IMR-90 (cell line): ENCODE measurements at regions not wholly inside any gene's neighbourhood (a gene's known extent, or its start where the extent isn't known, plus 50 kb on each side); places are given as distances from the start of the nearest gene placed in this dataset.

Source experiments
- ATAC-seq: fragments of 200-7000 bp; cut with Tn5 transposase; 2 replicates; pipeline ENCODE4 v1.9.1; 2020; ENCODE audit warnings: low read depth, mild to moderate bottlenecking, moderate library complexity
- BruUV-seq: library from RNA; stranded (reverse); fragments of 400-500 nt; replicated peaks from 2 replicates; lab custom pipeline; 2021; lab: Mats Ljungman, UMichigan
- CTCF ChIA-PET: fragments of 300-600 bp; formaldehyde crosslinking; extraction: SDS; loops from one replicate; lab custom pipeline; 2021; ENCODE audit warnings: antibody characterized with exemption; lab: Yijun Ruan, JAX
- POLR2A ChIA-PET: fragments of 300-600 bp; sonication (Branson Sonifier 250); formaldehyde crosslinking; loops from one replicate; lab custom pipeline; 2022; ENCODE audit warnings: antibody characterized with exemption; ENCODE audit not compliant: unreplicated experiment; lab: Charles Lee
- DNase-seq: peaks from one replicate; pipeline ENCODE4 v3.0.0; 2013
- H2AFZ ChIP-seq: replicated peaks from 2 replicates; pipeline ENCODE3; 2013; ENCODE audit warnings: low read length, mild to moderate bottlenecking; ENCODE audit not compliant: poor library complexity
- H2AK5ac ChIP-seq: 2 replicates; pipeline ENCODE4 v1.6.1; 2013; ENCODE audit warnings: low read depth, low read length, inconsistent platforms
- H2AK9ac ChIP-seq: replicated peaks from 2 replicates; pipeline ENCODE3; 2013; ENCODE audit warnings: mild to moderate bottlenecking, low read depth, low read length, moderate library complexity; ENCODE audit not compliant: poor library complexity
- H2BK120ac ChIP-seq: 2 replicates; pipeline ENCODE4 v1.6.1; 2013; ENCODE audit warnings: low read depth, low read length, inconsistent platforms
- H2BK15ac ChIP-seq: 3 replicates; pipeline ENCODE4 v1.6.1; 2013; ENCODE audit warnings: low read depth, low read length, inconsistent platforms
- H2BK20ac ChIP-seq: 2 replicates; pipeline ENCODE4 v1.6.1; 2013; ENCODE audit warnings: low read depth, mild to moderate bottlenecking, inconsistent platforms, low read length, moderate library complexity
- H2BK5ac ChIP-seq: 2 replicates; pipeline ENCODE4 v1.6.1; 2013; ENCODE audit warnings: mild to moderate bottlenecking, low read depth, low read length, inconsistent platforms; ENCODE audit not compliant: poor library complexity, severe bottlenecking
- H3K14ac ChIP-seq: replicated peaks from 2 replicates; pipeline ENCODE4 v1.6.1; 2013; ENCODE audit warnings: low read depth, low read length, inconsistent platforms
- H3K18ac ChIP-seq: 2 replicates; pipeline ENCODE4 v1.6.1; 2013; ENCODE audit warnings: low read depth, low read length, control low read depth
- H3K23ac ChIP-seq: 2 replicates; pipeline ENCODE4 v1.6.1; 2013; ENCODE audit warnings: low read depth, low read length, inconsistent platforms
- H3K27ac ChIP-seq: 2 replicates; pipeline ENCODE4 v1.5.1; 2013; ENCODE audit warnings: mild to moderate bottlenecking, control low read depth, low read length; ENCODE audit not compliant: insufficient read depth
- H3K27me3 ChIP-seq: 2 replicates; pipeline ENCODE4 v1.6.1; 2013; ENCODE audit warnings: low read length; ENCODE audit not compliant: control insufficient read depth, insufficient read depth
- H3K36me3 ChIP-seq: 2 replicates; pipeline ENCODE4 v1.6.1; 2013; ENCODE audit warnings: low read length, mixed read lengths; ENCODE audit not compliant: control insufficient read depth, insufficient read depth
- H3K4ac ChIP-seq: 2 replicates; pipeline ENCODE4 v1.6.1; 2013; ENCODE audit warnings: low read depth, low read length, inconsistent platforms
- H3K4me1 ChIP-seq: 2 replicates; pipeline ENCODE4 v1.6.1; 2013; ENCODE audit warnings: low read length, mixed read lengths; ENCODE audit not compliant: control insufficient read depth, insufficient read depth
- H3K4me2 ChIP-seq: 2 replicates; pipeline ENCODE4 v1.6.1; 2013; ENCODE audit warnings: low read depth, mild to moderate bottlenecking, control low read depth, low read length, moderate library complexity
- H3K4me3 ChIP-seq: 2 replicates; pipeline ENCODE4 v1.5.1; 2013; ENCODE audit warnings: low read depth, mild to moderate bottlenecking, control low read depth, low read length, moderate library complexity; ENCODE audit not compliant: insufficient read depth
- H3K56ac ChIP-seq: 2 replicates; pipeline ENCODE4 v1.6.1; 2013; ENCODE audit warnings: low read length, inconsistent platforms; ENCODE audit not compliant: insufficient read depth; ENCODE audit errors: extremely low read depth
- H3K79me1 ChIP-seq, 2 experiments: 2 replicates each; pipeline ENCODE4 v1.6.1; 2013; ENCODE audit warnings: low read length in 2 of 2, inconsistent platforms in 1 of 2, low read depth in 1 of 2
- H3K9ac ChIP-seq: 2 replicates; pipeline ENCODE4 v1.6.1; 2013; ENCODE audit warnings: low read depth, low read length, control low read depth
- H3K9me1 ChIP-seq: 2 replicates; pipeline ENCODE4 v1.6.1; 2013; ENCODE audit warnings: low read length, inconsistent platforms; ENCODE audit not compliant: insufficient read depth
- H3K9me3 ChIP-seq: 2 replicates; pipeline ENCODE4 v1.6.1; 2013; ENCODE audit warnings: low read length; ENCODE audit not compliant: control insufficient read depth, insufficient read depth
- H4K20me1 ChIP-seq: 2 replicates; pipeline ENCODE4 v1.6.1; 2013; ENCODE audit warnings: low read length, inconsistent platforms; ENCODE audit not compliant: insufficient read depth
- H4K5ac ChIP-seq: 2 replicates; pipeline ENCODE4 v1.6.1; 2013; ENCODE audit warnings: mild to moderate bottlenecking, low read depth, low read length, control low read depth
- H4K8ac ChIP-seq, 2 experiments: 2 replicates each; pipeline ENCODE4 v1.6.1; 2013; ENCODE audit warnings: low read depth in 2 of 2, low read length in 2 of 2, control low read depth in 1 of 2, inconsistent platforms in 1 of 2
- H4K91ac ChIP-seq: 2 replicates; pipeline ENCODE4 v1.6.1; 2013; ENCODE audit warnings: low read depth, low read length, inconsistent platforms; ENCODE audit not compliant: insufficient read depth
- CEBPB ChIP-seq: IDR thresholded peaks from 2 replicates; pipeline ENCODE4 v1.6.1; 2012; ENCODE audit warnings: low read depth, low read length, improper control_type of control experiment
- CHD1 ChIP-seq: IDR thresholded peaks from 2 replicates; pipeline ENCODE4 v1.6.1; 2012; ENCODE audit warnings: low read depth, low read length, improper control_type of control experiment
- ELK1 ChIP-seq: fragments of 150-350 bp; IDR thresholded peaks from 2 replicates; pipeline ENCODE4 v1.6.1; 2016; ENCODE audit warnings: low read depth, mild to moderate bottlenecking, low read length, moderate library complexity, borderline replicate concordance
- FOS ChIP-seq: fragments of 150-350 bp; IDR thresholded peaks from 2 replicates; pipeline ENCODE4 v1.6.1; 2016; ENCODE audit warnings: low read depth, low read length
- MXI1 ChIP-seq: IDR thresholded peaks from 2 replicates; pipeline ENCODE4 v1.6.1; 2012; ENCODE audit warnings: low read depth, mild to moderate bottlenecking, low read length, moderate library complexity, borderline replicate concordance
- RCOR1 ChIP-seq: IDR thresholded peaks from 2 replicates; pipeline ENCODE4 v1.6.1; 2012; ENCODE audit warnings: mild to moderate bottlenecking, low read length, improper control_type of control experiment; ENCODE audit not compliant: insufficient replicate concordance
- WGBS, 2 experiments: methylation state at CpG; one replicate each; pipeline versions ENCODE4 v1.1.5 to v1.1.7; 2013; ENCODE audit warnings: missing lambda C conversion rate in 2 of 2; ENCODE audit not compliant: insufficient read length in 1 of 2; ENCODE audit errors: extremely low coverage in 2 of 2; 5-methylcytosine and 5-hydroxymethylcytosine counted together
- dilution Hi-C: fragments of 300-500 bp; cut with HindIII; formaldehyde crosslinking; loops from one replicate; pipeline ENCODE4 v1.14.3; 2018; ENCODE audit warnings: low sequenced_read_pairs; ENCODE audit not compliant: unreplicated experiment
- in situ Hi-C: fragments of 300-500 bp; cut with MboI; formaldehyde crosslinking; loops from 3 replicates; pipeline ENCODE4 v1.14.3; 2019; ENCODE audit warnings: low sequenced_read_pairs, inconsistent platforms, mixed read lengths
- intact Hi-C: fragments of 100-400 bp; cut with micrococcal nuclease; formaldehyde crosslinking; loops from 2 replicates; pipeline ENCODE4 v1.10.0; 2022
- TF ChIP-seq, protein P1 (sequence below): conservative IDR thresholded peaks from 2 replicates; pipeline ENCODE4 v1.5.1; 2012; ENCODE audit warnings: mild to moderate bottlenecking, low read depth, low read length, improper control_type of control experiment
- TF ChIP-seq, protein P2 (sequence below): fragments of 150-350 bp; IDR thresholded peaks from 2 replicates; pipeline ENCODE4 v1.6.1; 2017; ENCODE audit warnings: mild to moderate bottlenecking, antibody characterized with exemption, low read length, low read depth

DNA sequence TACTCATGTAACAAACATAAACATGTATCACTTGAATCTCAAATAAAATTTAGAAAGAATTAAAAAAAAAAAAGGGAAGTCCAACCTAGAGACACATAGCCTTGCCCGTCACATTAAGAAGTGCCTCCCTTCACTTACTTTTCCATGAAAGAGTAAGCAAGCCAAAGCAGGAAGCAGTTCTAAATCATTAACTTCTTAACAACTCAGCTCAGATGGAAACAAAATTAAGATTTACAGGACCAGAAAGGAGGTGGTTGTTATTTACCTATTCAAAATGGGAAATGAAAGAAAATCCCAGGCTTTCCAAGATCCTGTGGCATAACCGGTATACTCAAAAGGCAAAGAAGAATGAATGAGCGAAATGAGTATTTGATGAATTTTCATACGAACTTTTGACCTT, 258.6 kb upstream of the DCN start:
- H3K27ac ChIP-seq = no peak overlapping the region
- no peak overlapping the region for H3K4ac ChIP-seq
- in situ Hi-C loops (no loop called here), intact Hi-C loops (no loop called here), dilution Hi-C loops (no loop called here)
- no peak overlapping the region for H2BK20ac ChIP-seq
- no peak overlapping the region for H3K4me3 ChIP-seq
- no peak for DNase-seq
- H4K5ac ChIP-seq = no peak overlapping the region
- ChIA-PET POLR2A (no interaction called here), CTCF (interaction anchor here (0.6 kb wide), 1 partner anchor 32 kb away, joined by 3 read pairs; no protein-coding TSS in a partner anchor)
- H3K9me3 ChIP-seq = no peaks in the 10 kb centered on the region
- H3K4me1 ChIP-seq = no peaks in the 10 kb centered on the region
- no peak overlapping the region for H3K18ac ChIP-seq
- H3K14ac ChIP-seq = no peak overlapping the region
- no peak overlapping the region for H2BK120ac ChIP-seq
- H3K56ac ChIP-seq = no peak overlapping the region
- H3K79me1 ChIP-seq = no peaks in the 10 kb centered on the region
- H4K91ac ChIP-seq = no peak overlapping the region
- no TSS peak for BruUV-seq
- no peak overlapping the region for H2AK9ac ChIP-seq
- WGBS, 2 experiments = 100% methylated on average over 1 of the region's 4 CpGs; no CpG with 5 or more reads in 1 of the 2 experiments
- H2AK5ac ChIP-seq = no peak overlapping the region
- no peak overlapping the region for H3K9ac ChIP-seq
- no peak overlapping the region for H3K4me2 ChIP-seq
- no peaks in the 10 kb centered on the region for H3K27me3 ChIP-seq
- H3K23ac ChIP-seq = no peak overlapping the region
- ATAC-seq = no peak
- no peak overlapping the region for H2AFZ ChIP-seq
- no peaks in the 10 kb centered on the region for H3K36me3 ChIP-seq
- H2BK5ac ChIP-seq = no peak overlapping the region
- no peaks in the 10 kb centered on the region for H3K9me1 ChIP-seq
- H4K8ac ChIP-seq = no peak overlapping the region
- H2BK15ac ChIP-seq = no peak overlapping the region
- TF ChIP-seq CHD1 (no peak), FOS (no peak), ELK1 (no peak), CEBPB (no peak), RCOR1 (no peak), MXI1 (no peak)
- TF ChIP-seq, protein P1, sequence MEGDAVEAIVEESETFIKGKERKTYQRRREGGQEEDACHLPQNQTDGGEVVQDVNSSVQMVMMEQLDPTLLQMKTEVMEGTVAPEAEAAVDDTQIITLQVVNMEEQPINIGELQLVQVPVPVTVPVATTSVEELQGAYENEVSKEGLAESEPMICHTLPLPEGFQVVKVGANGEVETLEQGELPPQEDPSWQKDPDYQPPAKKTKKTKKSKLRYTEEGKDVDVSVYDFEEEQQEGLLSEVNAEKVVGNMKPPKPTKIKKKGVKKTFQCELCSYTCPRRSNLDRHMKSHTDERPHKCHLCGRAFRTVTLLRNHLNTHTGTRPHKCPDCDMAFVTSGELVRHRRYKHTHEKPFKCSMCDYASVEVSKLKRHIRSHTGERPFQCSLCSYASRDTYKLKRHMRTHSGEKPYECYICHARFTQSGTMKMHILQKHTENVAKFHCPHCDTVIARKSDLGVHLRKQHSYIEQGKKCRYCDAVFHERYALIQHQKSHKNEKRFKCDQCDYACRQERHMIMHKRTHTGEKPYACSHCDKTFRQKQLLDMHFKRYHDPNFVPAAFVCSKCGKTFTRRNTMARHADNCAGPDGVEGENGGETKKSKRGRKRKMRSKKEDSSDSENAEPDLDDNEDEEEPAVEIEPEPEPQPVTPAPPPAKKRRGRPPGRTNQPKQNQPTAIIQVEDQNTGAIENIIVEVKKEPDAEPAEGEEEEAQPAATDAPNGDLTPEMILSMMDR = no peak
- TF ChIP-seq, protein P2, sequence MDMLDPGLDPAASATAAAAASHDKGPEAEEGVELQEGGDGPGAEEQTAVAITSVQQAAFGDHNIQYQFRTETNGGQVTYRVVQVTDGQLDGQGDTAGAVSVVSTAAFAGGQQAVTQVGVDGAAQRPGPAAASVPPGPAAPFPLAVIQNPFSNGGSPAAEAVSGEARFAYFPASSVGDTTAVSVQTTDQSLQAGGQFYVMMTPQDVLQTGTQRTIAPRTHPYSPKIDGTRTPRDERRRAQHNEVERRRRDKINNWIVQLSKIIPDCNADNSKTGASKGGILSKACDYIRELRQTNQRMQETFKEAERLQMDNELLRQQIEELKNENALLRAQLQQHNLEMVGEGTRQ = no peak
- H4K20me1 ChIP-seq = no peaks in the 10 kb centered on the region
